ENCODE measurements at regions not wholly inside any gene's neighbourhood (a gene's known extent, or its start where the extent isn't known, plus 50 kb on each side); places are given as distances from the start of the nearest gene placed in this dataset.

DNA sequence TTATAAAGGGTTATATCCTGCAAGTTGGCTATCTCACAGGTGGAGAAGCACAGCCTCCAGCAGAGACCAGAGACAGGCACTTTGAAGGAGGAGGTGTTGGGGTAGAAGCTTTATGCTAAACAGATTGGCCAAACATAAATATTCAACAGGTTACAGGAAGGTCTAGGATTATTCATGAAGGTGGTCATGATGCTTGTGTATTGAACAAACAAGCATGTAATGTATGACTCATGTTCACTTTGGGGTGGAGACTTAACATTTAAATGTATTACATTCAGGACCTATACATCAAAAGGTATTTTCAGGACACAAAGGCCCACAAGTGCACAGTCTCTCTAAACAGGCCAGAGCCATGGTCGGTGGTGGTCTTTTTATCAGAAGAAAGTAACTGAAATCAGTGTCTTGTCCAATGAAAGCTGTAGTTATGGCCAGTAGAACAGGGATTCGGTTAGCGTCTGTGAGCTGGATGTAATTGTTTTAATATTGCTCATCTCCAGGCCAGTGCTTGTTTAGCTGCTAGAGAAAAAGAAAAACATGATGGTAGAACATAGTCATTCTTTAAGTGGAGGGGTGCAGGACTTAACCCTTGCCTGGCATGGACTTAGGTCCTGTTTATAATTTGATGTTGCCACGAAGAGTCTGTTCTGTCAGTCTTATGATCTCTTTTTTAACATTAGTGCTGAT lies 555.2 kb upstream of the PCDH10 start:
- Mint-ChIP-seq H3K4me1 (no peaks in the 10 kb centered on the region), H3K27ac (no peak overlapping the region), H3K27me3 (ENCODE audit: low read depth, poor library complexity) (no peaks in the 10 kb centered on the region), H3K36me3 (ENCODE audit: low read depth) (no peaks in the 10 kb centered on the region), H3K4me3 (no peak overlapping the region), H3K9me3 (no peaks in the 10 kb centered on the region)
- TF ChIP-seq, protein P1, sequence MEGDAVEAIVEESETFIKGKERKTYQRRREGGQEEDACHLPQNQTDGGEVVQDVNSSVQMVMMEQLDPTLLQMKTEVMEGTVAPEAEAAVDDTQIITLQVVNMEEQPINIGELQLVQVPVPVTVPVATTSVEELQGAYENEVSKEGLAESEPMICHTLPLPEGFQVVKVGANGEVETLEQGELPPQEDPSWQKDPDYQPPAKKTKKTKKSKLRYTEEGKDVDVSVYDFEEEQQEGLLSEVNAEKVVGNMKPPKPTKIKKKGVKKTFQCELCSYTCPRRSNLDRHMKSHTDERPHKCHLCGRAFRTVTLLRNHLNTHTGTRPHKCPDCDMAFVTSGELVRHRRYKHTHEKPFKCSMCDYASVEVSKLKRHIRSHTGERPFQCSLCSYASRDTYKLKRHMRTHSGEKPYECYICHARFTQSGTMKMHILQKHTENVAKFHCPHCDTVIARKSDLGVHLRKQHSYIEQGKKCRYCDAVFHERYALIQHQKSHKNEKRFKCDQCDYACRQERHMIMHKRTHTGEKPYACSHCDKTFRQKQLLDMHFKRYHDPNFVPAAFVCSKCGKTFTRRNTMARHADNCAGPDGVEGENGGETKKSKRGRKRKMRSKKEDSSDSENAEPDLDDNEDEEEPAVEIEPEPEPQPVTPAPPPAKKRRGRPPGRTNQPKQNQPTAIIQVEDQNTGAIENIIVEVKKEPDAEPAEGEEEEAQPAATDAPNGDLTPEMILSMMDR (IDR thresholded peaks at IDR 0.05): no peak
- DNase-seq: no peak

DNA sequence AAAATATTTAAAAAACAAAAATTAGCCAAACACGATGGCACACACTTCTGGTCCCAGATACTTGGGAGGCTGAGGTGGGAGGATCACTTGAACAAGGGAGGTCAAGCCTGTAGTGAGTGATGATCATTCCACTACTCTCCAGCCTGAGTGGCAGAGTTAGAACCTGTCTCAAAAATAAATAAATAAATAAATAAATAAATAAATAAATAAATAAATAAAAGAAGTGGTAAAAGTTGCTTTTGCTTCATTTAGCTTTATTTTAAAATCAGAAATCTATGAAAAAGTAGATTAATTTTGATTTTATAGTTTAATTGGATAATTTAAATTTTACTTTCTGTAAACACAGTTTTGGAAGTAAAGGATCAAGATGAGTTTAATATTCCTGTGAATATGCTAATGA lies 552.9 kb upstream of the PCDH10 start:
- H3K27ac Mint-ChIP-seq: no peak overlapping the region
- no peaks in the 10 kb centered on the region for H3K4me1 Mint-ChIP-seq
- no peak overlapping the region for H3K4me3 Mint-ChIP-seq
- H3K27me3 Mint-ChIP-seq (ENCODE audit: low read depth, poor library complexity): no peaks in the 10 kb centered on the region
- TF ChIP-seq, protein P1 (IDR thresholded peaks at IDR 0.05): no peak
- DNase-seq: no peak
- H3K36me3 Mint-ChIP-seq (ENCODE audit: low read depth): no peaks in the 10 kb centered on the region
- no peaks in the 10 kb centered on the region for H3K9me3 Mint-ChIP-seq

DNA sequence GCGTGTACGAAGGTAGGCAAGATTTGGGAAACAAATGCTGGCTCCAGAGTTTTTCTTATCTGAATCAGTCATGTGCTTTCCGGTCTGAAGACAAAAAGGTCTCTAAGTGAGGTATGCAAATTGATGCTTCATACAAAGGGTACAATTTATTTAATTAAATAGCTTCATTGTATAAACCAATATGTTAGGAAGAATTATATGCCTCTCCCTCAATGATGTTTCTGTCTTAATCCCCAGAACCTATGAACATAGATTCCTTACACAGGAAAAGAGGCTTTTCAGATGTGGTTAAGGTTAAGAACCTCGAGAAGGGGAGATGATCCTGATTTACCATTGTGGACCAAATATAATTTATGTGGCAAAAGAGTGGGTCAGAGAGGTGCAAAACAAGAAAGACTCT lies 543.5 kb upstream of the PCDH10 start:
- H3K4me3 Mint-ChIP-seq: no peak overlapping the region
- H3K4me1 Mint-ChIP-seq: no peaks in the 10 kb centered on the region
- no peak overlapping the region for H3K27ac Mint-ChIP-seq
- H3K27me3 Mint-ChIP-seq (ENCODE audit: low read depth, poor library complexity): no peaks in the 10 kb centered on the region
- TF ChIP-seq, protein P1 (IDR thresholded peaks at IDR 0.05): no peak
- DNase-seq: no peak
- H3K36me3 Mint-ChIP-seq (ENCODE audit: low read depth): no peaks in the 10 kb centered on the region
- no peaks in the 10 kb centered on the region for H3K9me3 Mint-ChIP-seq

DNA sequence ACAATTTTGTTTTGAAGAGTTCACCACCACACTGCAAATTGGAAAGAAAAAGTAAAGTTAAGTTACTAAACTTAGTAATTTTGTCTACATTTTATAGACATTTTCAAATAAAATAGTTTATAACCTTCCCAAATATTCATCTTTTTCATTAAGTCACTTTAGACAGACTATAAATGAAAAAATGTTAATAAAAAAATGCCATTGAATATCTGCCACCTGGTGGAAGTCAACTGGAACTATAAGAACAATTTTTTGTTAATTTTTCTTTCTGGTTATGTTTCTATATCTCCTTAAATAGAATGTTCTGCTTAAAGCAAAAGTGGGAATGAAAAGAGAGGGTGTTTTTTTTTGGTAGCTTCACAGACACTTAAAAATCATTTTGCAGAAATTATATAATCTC lies 534.4 kb upstream of the PCDH10 start:
- Mint-ChIP-seq H3K4me1 (no peaks in the 10 kb centered on the region), H3K27me3 (ENCODE audit: low read depth, poor library complexity) (no peaks in the 10 kb centered on the region), H3K36me3 (ENCODE audit: low read depth) (peaks cover 5% of the 10 kb centered on the region), H3K4me3 (no peak overlapping the region), H3K27ac (no peak overlapping the region), H3K9me3 (peaks cover 24% of the 10 kb centered on the region)
- no peak for DNase-seq
- TF ChIP-seq, protein P1 (IDR thresholded peaks at IDR 0.05): peak; percentile 43

DNA sequence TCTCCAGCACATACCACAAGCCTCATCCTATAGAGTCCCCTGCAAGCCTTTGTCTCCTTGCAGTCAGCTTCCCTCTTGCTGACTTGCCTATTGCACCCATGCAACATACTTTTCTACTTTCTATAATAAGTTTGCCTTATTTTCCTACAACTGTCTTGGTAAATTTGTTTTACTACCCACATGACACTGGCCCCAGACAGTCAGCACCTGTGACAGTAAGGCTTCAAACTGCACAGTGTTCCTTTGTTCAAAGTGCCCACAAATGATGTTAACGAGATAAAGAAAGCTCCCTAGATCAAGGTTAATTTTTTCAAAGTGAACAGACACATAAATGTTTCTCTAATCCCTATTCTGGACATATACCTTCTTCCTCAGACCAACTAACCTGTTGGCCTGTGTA lies 529.1 kb upstream of the PCDH10 start:
- Mint-ChIP-seq H3K4me3 (no peak overlapping the region), H3K27ac (no peak overlapping the region), H3K4me1 (no peaks in the 10 kb centered on the region), H3K9me3 (peaks cover 24% of the 10 kb centered on the region), H3K27me3 (ENCODE audit: low read depth, poor library complexity) (no peaks in the 10 kb centered on the region), H3K36me3 (ENCODE audit: low read depth) (peaks cover 5% of the 10 kb centered on the region)
- no peak for DNase-seq
- TF ChIP-seq, protein P1 (IDR thresholded peaks at IDR 0.05): no peak
